ENCODE measurements at regions not wholly inside any gene's neighbourhood (a gene's known extent, or its start where the extent isn't known, plus 50 kb on each side); places are given as distances from the start of the nearest gene placed in this dataset.
"Not testable (repeated sequence)": the region's sequence is repeated elsewhere in the genome, so short reads cannot be mapped to it uniquely, and the experiment has no call there.

DNA sequence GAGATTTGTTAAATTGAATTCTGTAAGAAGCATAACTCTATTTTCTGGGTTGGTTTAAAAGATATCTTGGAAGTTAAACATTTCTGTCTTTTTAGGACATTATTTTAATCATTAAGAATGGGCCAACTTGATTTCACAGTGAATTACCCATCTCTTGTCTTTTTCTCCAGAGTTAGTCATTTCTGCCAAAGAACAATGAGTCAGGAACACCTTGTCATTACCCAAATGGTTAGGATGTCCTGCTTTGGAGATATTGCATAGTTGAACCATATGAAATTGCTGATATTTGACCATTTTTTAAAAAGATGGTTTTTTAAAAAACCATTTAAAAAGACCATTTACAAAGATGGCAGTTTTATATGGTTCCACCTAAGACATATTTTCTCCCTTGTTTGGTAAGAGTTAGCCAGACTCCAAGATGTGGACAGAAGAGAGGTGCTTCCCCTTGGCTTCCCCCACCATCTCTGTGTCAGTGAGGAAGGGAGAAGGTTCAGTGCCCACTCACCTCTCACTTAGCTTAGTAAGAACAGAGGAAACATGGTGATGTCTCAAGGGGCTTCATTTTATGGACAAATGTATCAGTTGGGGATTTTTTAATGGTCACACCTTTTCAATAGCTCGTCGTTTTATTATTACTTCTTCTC is 103.0 kb downstream of the PCSK1 start:
- no peak for ATAC-seq

DNA sequence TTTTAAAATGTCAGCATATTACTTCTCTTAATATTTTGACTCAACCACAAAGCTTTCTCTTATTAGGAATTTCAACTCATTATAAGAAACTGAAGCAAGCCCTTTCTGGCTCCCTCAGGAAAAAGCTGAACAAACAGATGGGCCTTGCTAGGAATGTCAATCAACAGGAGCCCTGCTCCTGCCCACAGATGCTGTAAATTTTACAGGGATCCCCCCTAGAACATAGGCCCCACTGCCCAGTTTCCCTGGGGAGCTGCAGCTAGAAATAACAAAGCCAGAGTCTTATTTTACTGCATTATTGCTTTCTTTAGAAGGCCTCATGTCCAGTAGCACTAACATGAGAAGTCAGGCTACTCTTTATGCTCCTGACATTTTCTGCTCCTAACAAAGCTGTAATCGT is 103.8 kb downstream of the PCSK1 start:
- ATAC-seq (no peak), DNase-seq (no peak)
- H3K9me3 ChIP-seq (ENCODE audit: control insufficient read depth, low read length, poor library complexity, severe bottlenecking) = no peaks in the 10 kb centered on the region
- Mint-ChIP-seq H3K27me3 (peaks cover 43% of the 10 kb centered on the region), H3K36me3 (ENCODE audit: low read depth) (no peaks in the 10 kb centered on the region), H3K4me3 (no peak overlapping the region), H3K27ac (no peak overlapping the region), H3K4me1 (no peaks in the 10 kb centered on the region)

More for the DNA sequence above, 103.0 kb downstream of the PCSK1 start:
- no peaks in the 10 kb centered on the region for H3K4me1 Mint-ChIP-seq
- no peak for DNase-seq
- peak overlapping the region; percentile 16 for H3K27ac Mint-ChIP-seq
- H3K4me3 Mint-ChIP-seq = no peak overlapping the region
- no peaks in the 10 kb centered on the region for H3K9me3 ChIP-seq (ENCODE audit: control insufficient read depth, low read length, poor library complexity, severe bottlenecking)
- H3K36me3 Mint-ChIP-seq (ENCODE audit: low read depth) = no peaks in the 10 kb centered on the region
- H3K27me3 Mint-ChIP-seq = peaks cover 43% of the 10 kb centered on the region

DNA sequence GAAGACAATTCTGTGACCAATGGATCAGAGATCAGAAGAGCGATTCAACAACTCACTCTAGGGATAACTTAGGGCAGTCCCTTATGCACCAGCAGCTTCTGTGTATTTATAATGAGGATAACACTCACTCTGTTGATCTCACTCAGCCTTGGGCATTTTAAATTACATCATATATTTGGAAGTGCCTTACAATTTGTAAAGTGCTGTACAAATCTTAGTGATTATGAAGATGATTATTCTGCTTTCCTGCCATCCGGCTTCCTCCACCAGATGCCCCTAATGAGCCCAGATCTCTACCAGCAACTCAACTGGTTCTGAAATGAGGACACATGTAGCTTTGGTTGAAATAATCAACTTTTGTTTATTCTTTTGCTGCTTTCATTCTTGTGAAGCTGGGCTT is 105.3 kb downstream of the PCSK1 start:
- ATAC-seq = no peak
- H3K27ac Mint-ChIP-seq = no peak overlapping the region

DNA sequence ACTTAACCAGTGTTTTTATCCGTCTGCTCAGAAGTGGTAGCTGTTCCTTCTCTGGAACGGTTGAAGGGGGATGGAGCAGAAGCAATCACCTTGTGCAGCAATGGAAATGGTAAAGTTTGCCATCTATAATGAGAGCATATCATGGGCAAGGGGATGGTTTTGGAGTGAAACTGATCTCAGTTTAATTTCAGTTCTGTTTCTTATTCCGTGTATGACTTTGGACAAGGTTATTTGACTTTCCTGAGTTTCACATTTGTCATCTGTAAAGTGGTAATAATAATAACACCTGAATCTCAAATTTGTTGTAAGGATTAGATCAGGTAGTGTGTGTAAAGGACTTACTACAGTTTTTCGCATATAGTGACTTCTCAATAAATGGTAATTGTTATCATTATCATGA is 106.1 kb downstream of the PCSK1 start:
- H3K4me3 Mint-ChIP-seq = no peak overlapping the region
- peaks cover 30% of the 10 kb centered on the region for H3K27me3 Mint-ChIP-seq
- no peak for DNase-seq
- H3K36me3 Mint-ChIP-seq (ENCODE audit: low read depth) = no peaks in the 10 kb centered on the region
- H3K9me3 ChIP-seq (ENCODE audit: control insufficient read depth, low read length, poor library complexity, severe bottlenecking) = peaks cover 3% of the 10 kb centered on the region
- H3K27ac Mint-ChIP-seq = no peak overlapping the region
- H3K4me1 Mint-ChIP-seq = no peaks in the 10 kb centered on the region
- no peak for ATAC-seq

More for the DNA sequence above, 105.3 kb downstream of the PCSK1 start:
- no peak overlapping the region for H3K4me3 Mint-ChIP-seq
- peaks cover 35% of the 10 kb centered on the region for H3K27me3 Mint-ChIP-seq
- H3K36me3 Mint-ChIP-seq (ENCODE audit: low read depth) = no peaks in the 10 kb centered on the region
- no peak for DNase-seq
- peaks cover under 1% of the 10 kb centered on the region for H3K9me3 ChIP-seq (ENCODE audit: control insufficient read depth, low read length, poor library complexity, severe bottlenecking)
- no peaks in the 10 kb centered on the region for H3K4me1 Mint-ChIP-seq

DNA sequence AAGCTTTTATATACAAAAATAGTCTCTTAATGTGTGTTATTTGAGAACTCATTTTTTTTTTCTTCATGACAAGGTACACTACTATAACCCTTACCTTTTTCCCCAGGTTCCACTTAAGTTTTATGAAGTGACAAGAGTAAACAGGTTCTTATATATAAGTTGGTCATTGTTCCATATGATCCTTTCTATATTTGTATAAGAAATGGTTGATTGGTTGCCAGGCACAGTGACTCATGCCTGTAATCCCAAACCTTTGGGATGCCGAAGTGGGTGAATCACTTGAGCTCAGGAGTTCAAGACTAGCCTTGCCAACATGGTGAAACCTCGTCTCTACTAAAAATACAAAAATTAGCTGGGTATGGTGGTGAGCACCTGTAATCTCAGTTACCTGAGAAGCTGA is 108.3 kb downstream of the PCSK1 start:
- Mint-ChIP-seq H3K27ac (no peak overlapping the region), H3K4me3 (no peak overlapping the region), H3K36me3 (ENCODE audit: low read depth) (no peaks in the 10 kb centered on the region), H3K27me3 (peaks cover 15% of the 10 kb centered on the region), H3K4me1 (no peaks in the 10 kb centered on the region)
- peaks cover 3% of the 10 kb centered on the region for H3K9me3 ChIP-seq (ENCODE audit: control insufficient read depth, low read length, poor library complexity, severe bottlenecking)
- DNase-seq (no peak), ATAC-seq (no peak)

DNA sequence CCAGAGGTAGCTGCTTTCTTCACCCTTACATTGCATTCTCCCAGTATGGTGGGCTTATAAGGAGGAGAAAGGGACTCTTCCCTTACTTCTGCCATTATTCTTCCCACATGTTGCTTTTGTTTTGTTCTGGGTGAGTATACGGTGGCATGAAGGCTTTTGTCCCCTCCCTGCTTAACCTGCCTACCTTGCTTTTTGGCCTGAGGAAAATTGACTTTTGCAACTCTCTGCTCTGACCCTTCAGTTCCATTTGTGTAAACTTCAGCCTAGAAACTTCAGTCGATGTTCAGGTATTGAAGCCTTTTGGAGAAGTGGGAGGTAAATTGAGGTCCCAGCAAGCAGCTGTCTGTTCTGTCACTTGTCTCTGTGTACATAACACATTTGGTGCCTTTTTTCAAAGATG is 110.2 kb downstream of the PCSK1 start:
- ATAC-seq (no peak), DNase-seq (no peak)
- no peaks in the 10 kb centered on the region for H3K36me3 Mint-ChIP-seq (ENCODE audit: low read depth)
- H3K27me3 Mint-ChIP-seq = peaks cover 9% of the 10 kb centered on the region
- H3K4me1 Mint-ChIP-seq = no peaks in the 10 kb centered on the region
- peaks cover 3% of the 10 kb centered on the region for H3K9me3 ChIP-seq (ENCODE audit: control insufficient read depth, low read length, poor library complexity, severe bottlenecking)
- no peak overlapping the region for H3K27ac Mint-ChIP-seq
- H3K4me3 Mint-ChIP-seq = no peak overlapping the region

DNA sequence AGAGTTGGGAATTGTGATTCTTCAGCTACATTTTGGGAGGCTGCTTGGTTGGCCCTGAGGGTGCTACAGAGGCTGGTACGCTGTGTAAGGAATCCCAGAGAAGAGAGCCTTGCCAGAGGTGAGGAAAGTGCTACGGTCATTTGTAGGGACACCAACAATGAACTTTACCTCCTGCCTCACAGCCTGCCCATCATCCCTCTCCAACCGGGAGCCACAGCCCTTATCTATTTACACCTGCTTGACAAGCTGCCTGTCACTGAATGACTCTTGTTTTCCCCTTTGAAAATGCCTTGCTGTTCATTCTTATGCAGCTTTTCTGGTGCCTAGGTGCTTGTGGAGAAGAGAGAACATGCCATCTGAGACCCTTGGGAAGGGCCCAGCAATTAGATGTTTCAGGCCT is 110.8 kb downstream of the PCSK1 start:
- Mint-ChIP-seq H3K4me1 (no peaks in the 10 kb centered on the region), H3K27ac (no peak overlapping the region), H3K4me3 (no peak overlapping the region), H3K27me3 (peaks cover 7% of the 10 kb centered on the region), H3K36me3 (ENCODE audit: low read depth) (no peaks in the 10 kb centered on the region)
- ATAC-seq (no peak), DNase-seq (no peak)
- H3K9me3 ChIP-seq (ENCODE audit: control insufficient read depth, low read length, poor library complexity, severe bottlenecking) = peaks cover 3% of the 10 kb centered on the region

DNA sequence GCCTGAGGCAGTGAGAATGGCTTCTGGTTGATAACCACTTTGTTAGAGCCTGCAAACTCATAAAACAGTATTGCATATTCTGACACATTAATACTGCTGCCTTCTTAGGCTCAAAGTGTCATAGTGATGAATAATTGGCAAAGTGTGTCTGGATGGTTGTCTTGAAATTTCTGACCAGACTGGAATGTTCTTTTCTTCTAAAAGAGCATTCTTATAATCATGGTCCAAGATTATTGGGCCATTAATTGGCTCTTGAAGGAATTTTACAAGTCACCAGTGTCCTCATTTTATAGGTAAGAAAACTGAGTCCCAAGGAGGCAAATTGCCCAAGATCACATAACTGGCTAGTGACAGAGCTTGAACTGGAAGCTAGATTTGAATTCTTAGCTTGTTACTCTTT is 111.7 kb downstream of the PCSK1 start:
- DNase-seq (no peak), ATAC-seq (no peak)
- no peak overlapping the region for H3K27ac Mint-ChIP-seq

DNA sequence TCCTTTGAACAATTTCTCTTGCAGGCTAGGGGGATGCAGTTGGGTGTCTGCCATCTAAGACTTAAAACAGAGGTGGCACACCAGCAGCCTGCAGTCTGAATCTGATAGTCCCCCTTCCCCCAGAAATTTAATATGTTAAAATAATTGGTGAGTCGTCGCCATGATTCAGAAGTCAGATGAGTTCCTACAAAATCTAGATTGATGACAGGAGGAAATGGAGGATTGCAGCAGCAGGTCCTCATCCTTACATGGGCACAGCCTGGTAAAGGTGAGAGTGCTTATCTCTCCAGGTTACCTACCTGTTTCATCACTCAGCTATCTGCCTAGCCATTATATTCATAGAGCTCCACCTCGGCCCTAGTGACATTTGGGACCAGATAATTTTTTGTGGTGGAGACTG is 112.3 kb downstream of the PCSK1 start:
- H3K27ac Mint-ChIP-seq = no peak overlapping the region
- H3K27me3 Mint-ChIP-seq = peaks cover 7% of the 10 kb centered on the region
- peaks cover 3% of the 10 kb centered on the region for H3K9me3 ChIP-seq (ENCODE audit: control insufficient read depth, low read length, poor library complexity, severe bottlenecking)
- no peak for DNase-seq
- ATAC-seq = no peak
- no peaks in the 10 kb centered on the region for H3K4me1 Mint-ChIP-seq
- no peak overlapping the region for H3K4me3 Mint-ChIP-seq
- no peaks in the 10 kb centered on the region for H3K36me3 Mint-ChIP-seq (ENCODE audit: low read depth)

More for the DNA sequence above, 111.7 kb downstream of the PCSK1 start:
- no peaks in the 10 kb centered on the region for H3K4me1 Mint-ChIP-seq
- no peaks in the 10 kb centered on the region for H3K36me3 Mint-ChIP-seq (ENCODE audit: low read depth)
- H3K9me3 ChIP-seq (ENCODE audit: control insufficient read depth, low read length, poor library complexity, severe bottlenecking) = peaks cover 3% of the 10 kb centered on the region
- H3K4me3 Mint-ChIP-seq = no peak overlapping the region
- peaks cover 2% of the 10 kb centered on the region for H3K27me3 Mint-ChIP-seq

DNA sequence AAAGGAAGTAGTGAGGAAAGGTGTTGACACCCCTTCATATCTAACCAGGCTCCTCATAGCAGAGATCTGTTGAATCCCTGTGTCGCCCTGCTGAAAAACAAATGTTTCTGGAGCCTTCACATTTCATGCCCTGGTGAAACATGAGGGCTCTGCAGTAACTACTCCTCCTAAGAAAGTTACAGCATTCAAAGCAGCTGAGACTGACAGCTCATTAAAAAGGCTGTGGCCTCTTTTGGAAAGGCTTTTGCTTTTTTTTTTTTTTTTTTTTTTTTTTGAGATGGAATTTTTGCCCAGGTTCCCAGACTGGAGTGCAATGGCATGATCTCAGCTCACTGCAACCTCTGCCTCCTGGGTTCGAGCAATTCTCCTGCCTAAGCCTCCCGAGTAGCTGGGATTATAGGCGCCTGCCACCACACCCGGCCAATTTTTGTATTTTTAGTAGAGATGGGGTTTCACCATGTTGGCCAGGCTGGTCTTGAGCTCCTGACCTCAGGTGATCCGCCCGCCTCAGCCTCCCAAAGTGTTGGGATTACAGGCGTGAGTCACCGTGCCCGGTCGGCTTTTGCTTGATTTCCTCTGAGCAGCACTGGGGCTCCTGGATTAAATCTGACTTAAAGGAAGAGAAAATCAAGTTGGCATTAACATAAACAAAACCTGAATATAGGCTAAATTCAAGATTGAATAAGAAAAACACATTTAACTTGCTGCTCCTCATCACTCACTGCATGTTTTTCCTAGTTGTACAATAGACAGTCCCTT is 112.9 kb downstream of the PCSK1 start:
- DNase-seq; H3K9me3 ChIP-seq (ENCODE audit: control insufficient read depth, low read length, poor library complexity, severe bottlenecking); H3K4me1 Mint-ChIP-seq; H3K27ac Mint-ChIP-seq; H3K36me3 Mint-ChIP-seq (ENCODE audit: low read depth); H3K4me3 Mint-ChIP-seq; ATAC-seq: not testable (repeated sequence)
- H3K27me3 Mint-ChIP-seq = peaks cover 10% of the 10 kb centered on the region

DNA sequence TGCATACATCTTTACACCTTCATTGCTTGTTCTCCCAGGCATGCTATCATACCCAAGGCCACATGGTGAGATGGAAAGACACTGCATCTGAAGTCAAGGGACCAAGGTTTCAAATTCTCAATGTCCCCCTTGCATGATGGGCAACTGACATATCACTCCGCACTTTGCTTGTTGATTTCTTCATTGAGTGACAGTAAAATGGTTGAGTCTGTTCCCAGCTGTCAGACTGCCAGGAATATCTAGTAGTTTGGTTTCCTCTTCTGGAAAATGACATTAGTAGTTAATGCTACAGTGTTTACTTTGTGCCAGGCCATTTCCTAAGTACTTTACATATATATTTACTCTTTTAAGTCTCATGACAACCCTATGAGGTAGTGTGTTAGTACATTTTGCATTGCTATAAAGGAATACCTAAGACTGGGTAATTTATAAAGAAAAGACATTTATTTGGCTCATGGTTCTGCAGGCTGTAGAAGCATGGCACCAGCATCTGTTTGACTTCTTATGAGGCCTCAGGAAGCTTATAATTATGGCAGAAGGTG is 114.4 kb downstream of the PCSK1 start:
- Mint-ChIP-seq H3K27ac (no peak overlapping the region), H3K36me3 (ENCODE audit: low read depth) (no peaks in the 10 kb centered on the region), H3K4me1 (no peaks in the 10 kb centered on the region), H3K27me3 (peaks cover 10% of the 10 kb centered on the region), H3K4me3 (no peak overlapping the region)
- peaks cover 3% of the 10 kb centered on the region for H3K9me3 ChIP-seq (ENCODE audit: control insufficient read depth, low read length, poor library complexity, severe bottlenecking)
- ATAC-seq = no peak
- DNase-seq = no peak

DNA sequence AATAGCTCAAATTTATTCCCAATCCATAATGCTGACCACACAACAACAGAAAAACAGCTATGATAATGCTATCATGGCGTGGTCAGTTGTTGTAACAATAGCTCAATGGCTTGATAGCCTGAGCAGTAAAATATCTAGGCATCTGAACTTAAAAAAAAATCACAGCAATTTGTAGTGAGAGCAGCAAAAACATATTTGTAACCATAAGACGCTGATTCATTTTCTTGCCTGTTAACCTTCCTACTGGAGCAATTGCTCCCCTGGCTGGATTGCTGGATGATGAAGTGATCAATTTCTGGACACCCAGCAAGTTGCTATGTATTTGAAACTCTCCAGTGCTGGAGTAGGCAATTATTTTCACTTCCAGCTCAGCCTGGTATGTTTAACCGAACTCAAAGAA is 115.1 kb downstream of the PCSK1 start:
- DNase-seq (no peak), ATAC-seq (no peak)
- H3K9me3 ChIP-seq (ENCODE audit: control insufficient read depth, low read length, poor library complexity, severe bottlenecking) = peaks cover 3% of the 10 kb centered on the region
- Mint-ChIP-seq H3K27ac (no peak overlapping the region), H3K4me3 (no peak overlapping the region), H3K36me3 (ENCODE audit: low read depth) (no peaks in the 10 kb centered on the region), H3K27me3 (peaks cover 10% of the 10 kb centered on the region), H3K4me1 (no peaks in the 10 kb centered on the region)

DNA sequence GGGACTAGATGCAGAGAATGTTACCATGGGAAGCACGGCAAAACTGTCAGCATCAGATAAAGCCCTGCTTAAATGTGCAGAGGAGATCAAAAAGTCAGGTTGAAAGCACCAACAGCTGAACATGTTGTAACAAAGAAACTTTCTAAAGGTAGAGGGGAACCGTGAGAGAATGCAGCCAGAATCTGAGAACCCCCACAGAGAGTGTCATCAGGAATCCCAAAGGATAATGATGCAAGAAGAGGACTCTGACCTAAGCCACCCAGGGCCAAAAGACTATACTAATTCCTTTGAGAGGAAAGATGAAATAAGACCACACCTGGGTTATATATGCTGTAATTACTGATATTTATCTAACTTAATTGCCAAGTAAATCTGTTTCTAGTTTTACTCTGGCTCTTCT is 116.6 kb downstream of the PCSK1 start:
- Mint-ChIP-seq H3K27ac (no peak overlapping the region), H3K27me3 (peaks cover 18% of the 10 kb centered on the region), H3K4me3 (no peak overlapping the region), H3K4me1 (no peaks in the 10 kb centered on the region), H3K36me3 (ENCODE audit: low read depth) (peaks cover 3% of the 10 kb centered on the region)
- ATAC-seq (no peak), DNase-seq (no peak)
- no peaks in the 10 kb centered on the region for H3K9me3 ChIP-seq (ENCODE audit: control insufficient read depth, low read length, poor library complexity, severe bottlenecking)

DNA sequence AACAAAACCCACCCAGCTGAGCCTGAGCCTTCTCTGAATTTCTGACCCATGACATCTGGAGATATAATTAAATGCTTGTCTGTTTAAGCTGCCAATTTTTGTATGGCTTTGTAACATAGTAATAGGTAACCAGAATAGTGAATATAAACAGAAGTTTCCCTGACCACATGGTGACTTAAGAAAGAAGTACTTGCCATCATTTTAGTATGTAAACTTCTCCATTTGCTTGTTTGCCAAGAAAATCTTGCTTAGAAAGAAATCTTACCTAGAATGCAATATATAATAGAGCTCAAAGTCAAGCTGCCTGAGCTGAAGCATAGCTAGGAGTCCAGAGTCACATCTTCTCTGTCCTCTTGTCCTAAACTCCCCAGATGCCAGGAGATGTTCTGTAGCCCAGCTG is 117.0 kb downstream of the PCSK1 start:
- Mint-ChIP-seq H3K4me1 (no peaks in the 10 kb centered on the region), H3K27me3 (peaks cover 18% of the 10 kb centered on the region), H3K27ac (no peak overlapping the region), H3K4me3 (no peak overlapping the region), H3K36me3 (ENCODE audit: low read depth) (peaks cover 3% of the 10 kb centered on the region)
- ATAC-seq (no peak), DNase-seq (no peak)
- H3K9me3 ChIP-seq (ENCODE audit: control insufficient read depth, low read length, poor library complexity, severe bottlenecking) = no peaks in the 10 kb centered on the region
